ENCODE measurements at regions not wholly inside any gene's neighbourhood (a gene's known extent, or its start where the extent isn't known, plus 50 kb on each side); places are given as distances from the start of the nearest gene placed in this dataset.

GRCh38 chr10:24152270-24152669 lies 56.7 kb upstream of the KIAA1217 start:
- Mint-ChIP-seq H3K36me3 (ENCODE audit: unreplicated experiment) (no peaks in the 10 kb centered on the region), H3K4me3 (ENCODE audit: unreplicated experiment) (no peak overlapping the region), H3K27me3 (ENCODE audit: unreplicated experiment) (no peaks in the 10 kb centered on the region), H3K9me3 (ENCODE audit: unreplicated experiment) (no peaks in the 10 kb centered on the region), H3K27ac (ENCODE audit: unreplicated experiment) (no peak overlapping the region), H3K4me1 (ENCODE audit: low read depth, unreplicated experiment) (no peaks in the 10 kb centered on the region)
- no peak for TF ChIP-seq CTCF (IDR thresholded peaks at IDR 0.05; ENCODE audit: partially characterized antibody, unreplicated experiment)
- no peak for DNase-seq

- H3K36me3 Mint-ChIP-seq (ENCODE audit: unreplicated experiment) = no peaks in the 10 kb centered on the region
Measured at GRCh38 chr10:24153031-24153430, 55.9 kb upstream of the KIAA1217 start.

GRCh38 chr10:24153537-24153936 lies 55.4 kb upstream of the KIAA1217 start:
- Mint-ChIP-seq H3K27me3 (ENCODE audit: unreplicated experiment) (no peaks in the 10 kb centered on the region), H3K4me1 (ENCODE audit: low read depth, unreplicated experiment) (no peaks in the 10 kb centered on the region), H3K4me3 (ENCODE audit: unreplicated experiment) (no peak overlapping the region), H3K27ac (ENCODE audit: unreplicated experiment) (no peak overlapping the region), H3K36me3 (ENCODE audit: unreplicated experiment) (no peaks in the 10 kb centered on the region), H3K9me3 (ENCODE audit: unreplicated experiment) (no peaks in the 10 kb centered on the region)
- no peak for DNase-seq
- TF ChIP-seq CTCF (IDR thresholded peaks at IDR 0.05; ENCODE audit: partially characterized antibody, unreplicated experiment) = no peak

More at GRCh38 chr10:24153031-24153430, 55.9 kb upstream of the KIAA1217 start:
- no peak for TF ChIP-seq CTCF (IDR thresholded peaks at IDR 0.05; ENCODE audit: partially characterized antibody, unreplicated experiment)
- H3K9me3 Mint-ChIP-seq (ENCODE audit: unreplicated experiment) = no peaks in the 10 kb centered on the region
- no peaks in the 10 kb centered on the region for H3K4me1 Mint-ChIP-seq (ENCODE audit: low read depth, unreplicated experiment)
- H3K27ac Mint-ChIP-seq (ENCODE audit: unreplicated experiment) = no peak overlapping the region
- no peak for DNase-seq
- no peak overlapping the region for H3K4me3 Mint-ChIP-seq (ENCODE audit: unreplicated experiment)
- H3K27me3 Mint-ChIP-seq (ENCODE audit: unreplicated experiment) = no peaks in the 10 kb centered on the region

GRCh38 chr10:24156686-24157085 lies 52.3 kb upstream of the KIAA1217 start:
- H3K4me1 Mint-ChIP-seq (ENCODE audit: low read depth, unreplicated experiment) = no peaks in the 10 kb centered on the region
- TF ChIP-seq CTCF (IDR thresholded peaks at IDR 0.05; ENCODE audit: partially characterized antibody, unreplicated experiment) = no peak
- no peak overlapping the region for H3K4me3 Mint-ChIP-seq (ENCODE audit: unreplicated experiment)
- no peak for DNase-seq
- no peak overlapping the region for H3K27ac Mint-ChIP-seq (ENCODE audit: unreplicated experiment)
- H3K27me3 Mint-ChIP-seq (ENCODE audit: unreplicated experiment) = no peaks in the 10 kb centered on the region
- no peaks in the 10 kb centered on the region for H3K9me3 Mint-ChIP-seq (ENCODE audit: unreplicated experiment)
- H3K36me3 Mint-ChIP-seq (ENCODE audit: unreplicated experiment) = no peaks in the 10 kb centered on the region

GRCh38 chr10:24157567-24157966 lies 51.4 kb upstream of the KIAA1217 start:
- H3K27me3 Mint-ChIP-seq (ENCODE audit: unreplicated experiment) = no peaks in the 10 kb centered on the region
- H3K27ac Mint-ChIP-seq (ENCODE audit: unreplicated experiment) = no peak overlapping the region
- no peaks in the 10 kb centered on the region for H3K4me1 Mint-ChIP-seq (ENCODE audit: low read depth, unreplicated experiment)
- H3K9me3 Mint-ChIP-seq (ENCODE audit: unreplicated experiment) = no peaks in the 10 kb centered on the region
- no peak for DNase-seq
- H3K4me3 Mint-ChIP-seq (ENCODE audit: unreplicated experiment) = no peak overlapping the region
- no peak for TF ChIP-seq CTCF (IDR thresholded peaks at IDR 0.05; ENCODE audit: partially characterized antibody, unreplicated experiment)
- no peaks in the 10 kb centered on the region for H3K36me3 Mint-ChIP-seq (ENCODE audit: unreplicated experiment)
